GM12878 (cell line): ENCODE measurements at regions not wholly inside any gene's neighbourhood (a gene's known extent, or its start where the extent isn't known, plus 50 kb on each side); places are given as distances from the start of the nearest gene placed in this dataset.

Experiments
- ATAC-seq: fragments of 200-7000 bp; cut with Tn5 transposase; 3 replicates; pipeline ENCODE4 v1.9.1; 2020; ENCODE audit warnings: mild to moderate bottlenecking, moderate library complexity
- BruUV-seq: library from RNA; stranded (reverse); fragments of 400-500 nt; replicated peaks from 2 replicates; lab custom pipeline; 2021; lab: Mats Ljungman, UMichigan
- CTCF ChIA-PET: fragments of 300-600 bp; sonication (Branson Sonifier 250); formaldehyde crosslinking; extraction: SDS; loops from one replicate; lab custom pipeline; 2021; ENCODE audit warnings: inconsistent platforms; lab: Yijun Ruan, JAX
- POLR2A ChIA-PET: fragments of 350-600 bp; formaldehyde crosslinking; extraction: SDS; loops from one replicate; lab custom pipeline; 2021; ENCODE audit warnings: inconsistent platforms; lab: Charles Lee
- RAD21 ChIA-PET: fragments of 300-600 bp; sonication (Branson Sonifier 250); formaldehyde crosslinking; loops from one replicate; lab custom pipeline; 2023; ENCODE audit warnings: antibody characterized with exemption; ENCODE audit not compliant: unreplicated experiment; lab: Charles Lee
- SMC1A ChIA-PET: fragments of 300-600 bp; sonication (Branson Sonifier 250); formaldehyde crosslinking; loops from one replicate; lab custom pipeline; 2023; ENCODE audit not compliant: unreplicated experiment, uncharacterized antibody; lab: Charles Lee
- DNase-seq: peaks from one replicate; pipeline ENCODE4 v3.0.0-alpha.2; 2011; ENCODE audit warnings: low read depth, low spot score
- FAIRE-seq: peaks from 3 replicates; lab custom pipeline; 2011; peaks lifted over from hg19 to GRCh38; lab: Jason Lieb, UNC
- H2AFZ ChIP-seq: 2 replicates; pipeline ENCODE4 v1.6.0; 2011; ENCODE audit warnings: low read depth, low read length, control low read depth; ENCODE audit not compliant: control insufficient read depth
- H3K27ac ChIP-seq: 2 replicates; pipeline ENCODE4 v1.5.1; 2011; ENCODE audit warnings: control low read depth; ENCODE audit not compliant: control insufficient read depth, insufficient read depth
- H3K27me3 ChIP-seq, 2 experiments: replicated peaks in 1 of 2; 2 replicates each; pipeline versions ENCODE4 v1.6.0 to v1.6.1; 2011; ENCODE audit warnings: low read length in 1 of 2; ENCODE audit not compliant: control insufficient read depth in 2 of 2, insufficient read depth in 2 of 2
- H3K36me3 ChIP-seq, 2 experiments: 2 replicates each; pipeline ENCODE4 v1.5.1; 2011; ENCODE audit warnings: low read length in 1 of 2; ENCODE audit not compliant: control insufficient read depth in 2 of 2, insufficient read depth in 2 of 2
- H3K4me1 ChIP-seq: 2 replicates; pipeline ENCODE4 v1.6.1; 2011; ENCODE audit warnings: mild to moderate bottlenecking, low read length, moderate library complexity, mixed read lengths; ENCODE audit not compliant: control insufficient read depth, insufficient read depth
- H3K4me2 ChIP-seq: 2 replicates; pipeline ENCODE4 v1.6.0; 2011; ENCODE audit warnings: control low read depth; ENCODE audit not compliant: control insufficient read depth, insufficient read depth
- H3K4me3 ChIP-seq: fragments of 200-600 bp; sonication (generic); 2 replicates; pipeline ENCODE4 v1.5.1; 2016
- H3K79me2 ChIP-seq: 2 replicates; pipeline ENCODE4 v1.6.0; 2011; ENCODE audit warnings: low read length; ENCODE audit not compliant: control insufficient read depth, insufficient read depth
- H3K9ac ChIP-seq: 2 replicates; pipeline ENCODE4 v1.8.0; 2011; ENCODE audit warnings: low read length, control low read depth, mixed read lengths; ENCODE audit not compliant: control insufficient read depth, insufficient read depth
- H3K9me3 ChIP-seq: replicated peaks from 3 replicates; pipeline ENCODE4 v1.5.1; 2011; ENCODE audit warnings: mild to moderate bottlenecking, low read length; ENCODE audit not compliant: control insufficient read depth, insufficient read depth
- H4K20me1 ChIP-seq: 2 replicates; pipeline ENCODE4 v1.6.0; 2011; ENCODE audit not compliant: control insufficient read depth, insufficient read depth
- BCL11A ChIP-seq: IDR thresholded peaks from 2 replicates; pipeline ENCODE4 v1.6.1; 2011; ENCODE audit warnings: low read depth, low read length
- BHLHE40 ChIP-seq, 2 experiments: fragments of 450-650 bp in 1 of 2; IDR thresholded peaks; 2 replicates each; pipeline ENCODE4 v1.6.1; 2011 to 2017; ENCODE audit warnings: low read depth in 2 of 2, borderline replicate concordance in 1 of 2, improper control_type of control experiment in 1 of 2, low read length in 1 of 2, mild to moderate bottlenecking in 1 of 2
- CBX3 ChIP-seq: fragments of 200-600 bp; sonication (generic); IDR thresholded peaks from 2 replicates; pipeline ENCODE4 v1.6.1; 2016; ENCODE audit warnings: low read depth, borderline replicate concordance
- CUX1 ChIP-seq: IDR thresholded peaks from 2 replicates; pipeline ENCODE4 v1.6.1; 2012; ENCODE audit warnings: improper control_type of control experiment, low read depth, low read length; ENCODE audit not compliant: insufficient replicate concordance
- ELK1 ChIP-seq: IDR thresholded peaks from 2 replicates; pipeline ENCODE4 v1.6.1; 2012; ENCODE audit warnings: low read depth, low read length, improper control_type of control experiment
- ETV6 ChIP-seq, 2 experiments: fragments of 450-650 bp in 1 of 2; IDR thresholded peaks in 1 of 2; conservative IDR thresholded peaks in 1 of 2; 2 replicates each; pipeline ENCODE4 v1.6.1; 2014; ENCODE audit warnings: antibody characterized with exemption in 1 of 2, borderline replicate concordance in 1 of 2, low read depth in 1 of 2, mild to moderate bottlenecking in 1 of 2, moderate library complexity in 1 of 2
- EZH2 ChIP-seq: IDR thresholded peaks from 2 replicates; pipeline ENCODE4 v1.6.1; 2012; ENCODE audit warnings: low read depth, mild to moderate bottlenecking, control low read depth, inconsistent platforms, low read length, borderline replicate concordance; ENCODE audit not compliant: control insufficient read depth
- FOXK2 ChIP-seq: fragments of 450-650 bp; IDR thresholded peaks from 2 replicates; pipeline ENCODE4 v1.6.1; 2017; ENCODE audit warnings: mild to moderate bottlenecking, moderate library complexity
- HDAC6 ChIP-seq: fragments of 200-600 bp; sonication (generic); IDR thresholded peaks from one replicate; pipeline ENCODE4 v1.8.0; 2017; ENCODE audit warnings: antibody characterized with exemption; ENCODE audit not compliant: unreplicated experiment
- MTA3 ChIP-seq: IDR thresholded peaks from 2 replicates; pipeline ENCODE4 v1.6.1; 2012; ENCODE audit warnings: low read length, inconsistent platforms, borderline replicate concordance
- SP1 ChIP-seq: IDR thresholded peaks from one replicate; pipeline ENCODE4 v1.6.1; 2011; ENCODE audit warnings: low read depth, low read length
- SUZ12 ChIP-seq: fragments of 200-600 bp; sonication (generic); IDR thresholded peaks from one replicate; pipeline ENCODE4 v1.6.1; 2018; ENCODE audit warnings: antibody characterized with exemption, mild to moderate bottlenecking; ENCODE audit not compliant: unreplicated experiment
- ZNF592 ChIP-seq: fragments of 450-650 bp; IDR thresholded peaks from 2 replicates; pipeline ENCODE4 v1.6.1; 2017; ENCODE audit warnings: mild to moderate bottlenecking, moderate library complexity
- WGBS: methylation state at CpG from one replicate; pipeline ENCODE4 v1.1.6; 2016; ENCODE audit warnings: low lambda C conversion rate; ENCODE audit not compliant: insufficient replicate concordance, insufficient coverage; ENCODE audit errors: missing lambda C conversion rate; 5-methylcytosine and 5-hydroxymethylcytosine counted together
- in situ Hi-C: fragments of 300-500 bp; cut with MboI; formaldehyde crosslinking; loops from 9 replicates; pipeline ENCODE4 v1.14.3; 2018; ENCODE audit warnings: mixed read lengths
- intact Hi-C: fragments of 100-400 bp; cut with micrococcal nuclease; formaldehyde crosslinking; loops from one replicate; pipeline ENCODE4 v1.14.2; 2022; ENCODE audit not compliant: unreplicated experiment

- TF ChIP-seq ZNF592 = no peak
Measured at GRCh38 chr2:21416226-21416625, 292.5 kb downstream of the TDRD15 start (continued).

GRCh38 chr2:21418456-21418855 lies 294.7 kb downstream of the TDRD15 start:
- no peaks in the 10 kb centered on the region for H3K36me3 ChIP-seq
- no peaks in the 10 kb centered on the region for H3K27me3 ChIP-seq
- POLR2A ChIA-PET = no interaction called here
- DNase-seq = no peak
- no peaks in the 10 kb centered on the region for H3K79me2 ChIP-seq
- no peak overlapping the region for H2AFZ ChIP-seq
- H3K4me2 ChIP-seq = no peak overlapping the region
- CTCF ChIA-PET = no interaction called here
- peak; percentile 18 for FAIRE-seq
- RAD21 ChIA-PET = no interaction called here
- SMC1A ChIA-PET = no interaction called here
- H3K27ac ChIP-seq = no peak overlapping the region
- ATAC-seq = no peak
- H3K4me1 ChIP-seq = no peaks in the 10 kb centered on the region
- intact Hi-C loops = no loop called here
- no TSS peak for BruUV-seq
- no peak overlapping the region for H3K9ac ChIP-seq
- H4K20me1 ChIP-seq = no peaks in the 10 kb centered on the region
- in situ Hi-C loops = no loop called here
- H3K9me3 ChIP-seq = no peaks in the 10 kb centered on the region
- 26% methylated on average over 4 of the region's 4 CpGs for WGBS
- no peak overlapping the region for H3K4me3 ChIP-seq
- no peak for TF ChIP-seq CUX1
- TF ChIP-seq MTA3 = no peak
- TF ChIP-seq CBX3 = no peak
- TF ChIP-seq HDAC6 = no peak
- no peak for TF ChIP-seq SP1
- TF ChIP-seq BCL11A = no peak
- no peak for TF ChIP-seq BHLHE40 (IDR thresholded peaks at IDR 0.05; ENCODE audit: borderline replicate concordance in 1 of 2, low read depth in 2 of 2, low read length in 1 of 2)
- TF ChIP-seq ETV6 (conservative IDR thresholded peaks at IDR 0.05 in 1 of 2, IDR thresholded peaks at IDR 0.05 in 1 of 2; ENCODE audit: borderline replicate concordance in 1 of 2, low read depth in 1 of 2) = no peak
- TF ChIP-seq ELK1 = no peak
- no peak for TF ChIP-seq SUZ12
- TF ChIP-seq FOXK2 = no peak
- no peak for TF ChIP-seq EZH2
